ENCODE measurements at regions not wholly inside any gene's neighbourhood (a gene's known extent, or its start where the extent isn't known, plus 50 kb on each side); places are given as distances from the start of the nearest gene placed in this dataset.

DNA sequence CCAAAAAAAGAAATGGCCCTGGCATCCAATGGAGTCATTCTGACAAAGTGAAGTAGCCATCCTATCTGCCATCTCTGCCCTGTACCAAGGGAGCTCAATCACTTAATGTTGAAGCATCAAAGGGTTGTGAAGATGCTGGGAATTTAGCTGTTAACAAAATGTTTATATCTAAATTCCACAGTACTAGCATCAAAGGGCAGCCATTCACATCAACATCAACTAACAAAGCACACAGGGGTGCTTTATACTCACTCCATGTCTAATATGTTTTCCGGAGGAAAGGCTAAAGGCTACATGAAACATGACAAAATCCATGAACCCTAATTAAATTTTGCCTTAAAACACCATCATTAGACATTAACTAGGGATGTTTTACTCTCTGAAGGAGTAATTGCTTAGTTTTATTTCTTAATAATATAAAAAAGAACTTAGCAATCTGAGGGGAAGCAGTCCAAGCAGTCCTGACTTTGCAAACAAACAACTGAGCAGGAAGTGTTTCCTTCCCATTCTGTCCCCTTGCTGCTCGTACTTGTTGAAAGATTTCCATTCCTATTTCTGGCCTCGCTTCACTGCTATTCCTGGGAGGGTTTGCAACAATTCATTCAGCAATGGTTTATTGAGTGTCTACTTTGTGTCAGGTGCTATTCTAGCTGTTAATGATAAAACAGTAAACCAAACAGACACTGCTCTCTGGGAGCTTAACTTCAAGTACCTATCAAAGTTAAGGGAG, 208.6 kb upstream of the SLC7A11 start:
- peaks cover 7% of the 10 kb centered on the region for H3K4me1 ChIP-seq (ENCODE audit: insufficient read depth, low read length, poor library complexity, severe bottlenecking)
- no peak overlapping the region for H2AFZ ChIP-seq (ENCODE audit: low read length)
- H3K4me3 ChIP-seq (ENCODE audit: low read length, poor library complexity, severe bottlenecking) = no peak overlapping the region
- no peak overlapping the region for H3K4me2 ChIP-seq (ENCODE audit: low read depth, low read length, poor library complexity, severe bottlenecking)
- H3F3A ChIP-seq (ENCODE audit: low read depth) = no peaks in the 10 kb centered on the region
- no peaks in the 10 kb centered on the region for H3K27me3 ChIP-seq (ENCODE audit: insufficient read depth, low read length, poor library complexity, severe bottlenecking)
- no peaks in the 10 kb centered on the region for H3K9me3 ChIP-seq (ENCODE audit: insufficient read depth, low read depth, low read length)
- no peaks in the 10 kb centered on the region for H3K9me2 ChIP-seq (replicated peaks; ENCODE audit: low read depth, low read length)
- H4K20me1 ChIP-seq (ENCODE audit: insufficient read depth, low read length, poor library complexity, severe bottlenecking) = no peaks in the 10 kb centered on the region
- H3K9ac ChIP-seq (ENCODE audit: low read depth, low read length, poor library complexity, severe bottlenecking) = no peak overlapping the region
- H3K79me2 ChIP-seq (ENCODE audit: insufficient read depth, low read length) = no peaks in the 10 kb centered on the region
- H3K36me3 ChIP-seq (ENCODE audit: insufficient read depth, low read length) = no peaks in the 10 kb centered on the region
- TF ChIP-seq, protein P1, sequence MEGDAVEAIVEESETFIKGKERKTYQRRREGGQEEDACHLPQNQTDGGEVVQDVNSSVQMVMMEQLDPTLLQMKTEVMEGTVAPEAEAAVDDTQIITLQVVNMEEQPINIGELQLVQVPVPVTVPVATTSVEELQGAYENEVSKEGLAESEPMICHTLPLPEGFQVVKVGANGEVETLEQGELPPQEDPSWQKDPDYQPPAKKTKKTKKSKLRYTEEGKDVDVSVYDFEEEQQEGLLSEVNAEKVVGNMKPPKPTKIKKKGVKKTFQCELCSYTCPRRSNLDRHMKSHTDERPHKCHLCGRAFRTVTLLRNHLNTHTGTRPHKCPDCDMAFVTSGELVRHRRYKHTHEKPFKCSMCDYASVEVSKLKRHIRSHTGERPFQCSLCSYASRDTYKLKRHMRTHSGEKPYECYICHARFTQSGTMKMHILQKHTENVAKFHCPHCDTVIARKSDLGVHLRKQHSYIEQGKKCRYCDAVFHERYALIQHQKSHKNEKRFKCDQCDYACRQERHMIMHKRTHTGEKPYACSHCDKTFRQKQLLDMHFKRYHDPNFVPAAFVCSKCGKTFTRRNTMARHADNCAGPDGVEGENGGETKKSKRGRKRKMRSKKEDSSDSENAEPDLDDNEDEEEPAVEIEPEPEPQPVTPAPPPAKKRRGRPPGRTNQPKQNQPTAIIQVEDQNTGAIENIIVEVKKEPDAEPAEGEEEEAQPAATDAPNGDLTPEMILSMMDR (conservative IDR thresholded peaks at IDR 0.05; ENCODE audit: low read length) = no peak
- TF ChIP-seq EZH2phosphoT487 (IDR thresholded peaks at IDR 0.05; ENCODE audit: borderline replicate concordance) = no peak

DNA sequence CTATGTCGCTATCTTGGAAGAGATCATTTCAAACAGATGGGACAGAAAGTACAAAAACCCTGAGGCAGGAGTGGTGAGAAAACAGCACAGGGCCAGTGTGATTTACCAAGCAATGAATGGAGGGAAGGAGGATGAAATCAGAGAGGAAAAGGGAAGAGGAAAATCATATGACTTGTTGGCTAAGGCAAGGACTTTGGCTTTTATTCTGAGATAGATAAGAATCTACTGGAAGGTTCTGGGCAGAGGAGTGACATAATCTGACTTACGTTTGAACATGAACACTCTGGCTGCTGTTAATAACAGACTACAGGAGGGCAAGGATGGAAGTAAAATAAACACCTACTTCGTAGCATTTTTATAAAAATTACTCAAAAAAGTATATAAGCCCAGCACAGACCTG, 207.8 kb upstream of the SLC7A11 start:
- H3K4me1 ChIP-seq (ENCODE audit: insufficient read depth, low read length, poor library complexity, severe bottlenecking) = peaks cover 7% of the 10 kb centered on the region
- H3K27me3 ChIP-seq (ENCODE audit: insufficient read depth, low read length, poor library complexity, severe bottlenecking) = no peaks in the 10 kb centered on the region
- H3K4me2 ChIP-seq (ENCODE audit: low read depth, low read length, poor library complexity, severe bottlenecking) = no peak overlapping the region
- H3K36me3 ChIP-seq (ENCODE audit: insufficient read depth, low read length) = no peaks in the 10 kb centered on the region
- H3K4me3 ChIP-seq (ENCODE audit: low read length, poor library complexity, severe bottlenecking) = no peak overlapping the region
- no peaks in the 10 kb centered on the region for H3K9me2 ChIP-seq (replicated peaks; ENCODE audit: low read depth, low read length)
- H3F3A ChIP-seq (ENCODE audit: low read depth) = no peaks in the 10 kb centered on the region
- no peak overlapping the region for H2AFZ ChIP-seq (ENCODE audit: low read length)
- H3K9ac ChIP-seq (ENCODE audit: low read depth, low read length, poor library complexity, severe bottlenecking) = no peak overlapping the region
- no peaks in the 10 kb centered on the region for H3K9me3 ChIP-seq (ENCODE audit: insufficient read depth, low read depth, low read length)
- H4K20me1 ChIP-seq (ENCODE audit: insufficient read depth, low read length, poor library complexity, severe bottlenecking) = no peaks in the 10 kb centered on the region
- no peak for TF ChIP-seq EZH2phosphoT487 (IDR thresholded peaks at IDR 0.05; ENCODE audit: borderline replicate concordance)
- TF ChIP-seq, protein P1 (conservative IDR thresholded peaks at IDR 0.05; ENCODE audit: low read length) = no peak
- H3K79me2 ChIP-seq (ENCODE audit: insufficient read depth, low read length) = no peaks in the 10 kb centered on the region

DNA sequence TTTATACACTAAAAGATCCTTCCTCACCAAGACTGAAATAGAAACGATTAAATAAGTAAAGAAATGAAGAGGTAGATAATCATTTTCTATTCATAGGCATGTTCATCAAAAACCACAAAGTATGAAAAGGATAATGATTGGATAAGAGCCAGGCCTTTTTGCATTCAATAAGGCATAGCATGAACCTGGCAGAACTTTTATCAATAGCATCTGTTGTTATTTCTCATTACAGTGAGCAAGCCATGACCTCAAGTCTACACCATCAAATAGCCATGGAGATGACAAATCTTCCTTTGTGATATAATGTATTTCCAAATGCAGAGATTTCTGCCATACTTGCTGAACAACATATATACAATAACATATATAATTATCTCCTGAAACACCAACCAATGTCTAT, 206.0 kb upstream of the SLC7A11 start:
- Histone ChIP-seq H3K4me1 (ENCODE audit: insufficient read depth, low read length, poor library complexity, severe bottlenecking) (peaks cover 7% of the 10 kb centered on the region), H3K79me2 (ENCODE audit: insufficient read depth, low read length) (no peaks in the 10 kb centered on the region), H3K4me3 (ENCODE audit: low read length, poor library complexity, severe bottlenecking) (no peak overlapping the region), H3F3A (ENCODE audit: low read depth) (no peaks in the 10 kb centered on the region), H3K9me3 (ENCODE audit: insufficient read depth, low read depth, low read length) (no peaks in the 10 kb centered on the region), H3K9ac (ENCODE audit: low read depth, low read length, poor library complexity, severe bottlenecking) (no peak overlapping the region), H3K4me2 (ENCODE audit: low read depth, low read length, poor library complexity, severe bottlenecking) (no peak overlapping the region), H3K9me2 (replicated peaks; ENCODE audit: low read depth, low read length) (no peaks in the 10 kb centered on the region), H3K27me3 (ENCODE audit: insufficient read depth, low read length, poor library complexity, severe bottlenecking) (no peaks in the 10 kb centered on the region), H3K36me3 (ENCODE audit: insufficient read depth, low read length) (no peaks in the 10 kb centered on the region), H2AFZ (ENCODE audit: low read length) (no peak overlapping the region), H4K20me1 (ENCODE audit: insufficient read depth, low read length, poor library complexity, severe bottlenecking) (no peaks in the 10 kb centered on the region)
- TF ChIP-seq, protein P1 (conservative IDR thresholded peaks at IDR 0.05; ENCODE audit: low read length) = no peak
- TF ChIP-seq EZH2phosphoT487 (IDR thresholded peaks at IDR 0.05; ENCODE audit: borderline replicate concordance) = no peak
